ENCODE measurements at regions not wholly inside any gene's neighbourhood (a gene's known extent, or its start where the extent isn't known, plus 50 kb on each side); places are given as distances from the start of the nearest gene placed in this dataset.
"Not testable (repeated sequence)": the region's sequence is repeated elsewhere in the genome, so short reads cannot be mapped to it uniquely, and the experiment has no call there.

- Mint-ChIP-seq H3K9me3 (no peaks in the 10 kb centered on the region), H3K36me3 (ENCODE audit: low read depth) (no peaks in the 10 kb centered on the region), H3K27me3 (ENCODE audit: low read depth) (no peaks in the 10 kb centered on the region), H3K27ac (no peak overlapping the region), H3K4me1 (ENCODE audit: low read depth) (peaks cover 2% of the 10 kb centered on the region), H3K4me3 (no peak overlapping the region)
- DNase-seq (ENCODE audit: low spot score) = no peak
Measured at GRCh38 chr10:63799521-63800300, 278.5 kb downstream of the REEP3 start.

- Mint-ChIP-seq H3K4me3 (no peak overlapping the region), H3K36me3 (ENCODE audit: low read depth) (no peaks in the 10 kb centered on the region), H3K9me3 (no peaks in the 10 kb centered on the region), H3K27me3 (ENCODE audit: low read depth) (no peaks in the 10 kb centered on the region), H3K27ac (no peak overlapping the region), H3K4me1 (ENCODE audit: low read depth) (peaks cover 2% of the 10 kb centered on the region)
- DNase-seq (ENCODE audit: low spot score) = no peak
Measured at GRCh38 chr10:63801166-63801565, 280.0 kb downstream of the REEP3 start.

- Mint-ChIP-seq H3K4me1 (ENCODE audit: low read depth) (no peaks in the 10 kb centered on the region), H3K4me3 (no peak overlapping the region), H3K27ac (no peak overlapping the region), H3K36me3 (ENCODE audit: low read depth) (no peaks in the 10 kb centered on the region), H3K27me3 (ENCODE audit: low read depth) (no peaks in the 10 kb centered on the region), H3K9me3 (no peaks in the 10 kb centered on the region)
- no peak for DNase-seq (ENCODE audit: low spot score)
Measured at GRCh38 chr10:63806330-63806729, 285.1 kb downstream of the REEP3 start.

GRCh38 chr10:63812501-63812900 lies 291.3 kb downstream of the REEP3 start:
- H3K27ac Mint-ChIP-seq = no peak overlapping the region
- H3K9me3 Mint-ChIP-seq = no peaks in the 10 kb centered on the region
- no peaks in the 10 kb centered on the region for H3K4me1 Mint-ChIP-seq (ENCODE audit: low read depth)
- no peaks in the 10 kb centered on the region for H3K36me3 Mint-ChIP-seq (ENCODE audit: low read depth)
- H3K4me3 Mint-ChIP-seq = no peak overlapping the region
- H3K27me3 Mint-ChIP-seq (ENCODE audit: low read depth) = peaks cover under 1% of the 10 kb centered on the region
- no peak for DNase-seq (ENCODE audit: low spot score)

GRCh38 chr10:63819753-63820329 lies 298.6 kb downstream of the REEP3 start:
- DNase-seq (ENCODE audit: low spot score) = no peak
- no peaks in the 10 kb centered on the region for H3K9me3 Mint-ChIP-seq
- peaks cover 6% of the 10 kb centered on the region for H3K27me3 Mint-ChIP-seq (ENCODE audit: low read depth)
- no peak overlapping the region for H3K27ac Mint-ChIP-seq
- no peaks in the 10 kb centered on the region for H3K36me3 Mint-ChIP-seq (ENCODE audit: low read depth)
- H3K4me3 Mint-ChIP-seq = no peak overlapping the region
- peaks cover 3% of the 10 kb centered on the region for H3K4me1 Mint-ChIP-seq (ENCODE audit: low read depth)

- Mint-ChIP-seq H3K27me3 (ENCODE audit: low read depth) (peaks cover 5% of the 10 kb centered on the region), H3K4me3 (no peak overlapping the region), H3K36me3 (ENCODE audit: low read depth) (no peaks in the 10 kb centered on the region), H3K9me3 (no peaks in the 10 kb centered on the region), H3K27ac (no peak overlapping the region), H3K4me1 (ENCODE audit: low read depth) (peaks cover 3% of the 10 kb centered on the region)
- DNase-seq (ENCODE audit: low spot score) = no peak
Measured at GRCh38 chr10:63822496-63822895, 301.3 kb downstream of the REEP3 start.

- H3K27me3 Mint-ChIP-seq (ENCODE audit: low read depth) = peaks cover 2% of the 10 kb centered on the region
- no peaks in the 10 kb centered on the region for H3K9me3 Mint-ChIP-seq
- no peak for DNase-seq (ENCODE audit: low spot score)
- H3K36me3 Mint-ChIP-seq (ENCODE audit: low read depth) = no peaks in the 10 kb centered on the region
- no peaks in the 10 kb centered on the region for H3K4me1 Mint-ChIP-seq (ENCODE audit: low read depth)
- no peak overlapping the region for H3K27ac Mint-ChIP-seq
- no peak overlapping the region for H3K4me3 Mint-ChIP-seq
Measured at GRCh38 chr10:63825111-63825510, 303.9 kb downstream of the REEP3 start.

- peaks cover 2% of the 10 kb centered on the region for H3K27me3 Mint-ChIP-seq (ENCODE audit: low read depth)
- no peaks in the 10 kb centered on the region for H3K9me3 Mint-ChIP-seq
- DNase-seq (ENCODE audit: low spot score) = no peak
- H3K36me3 Mint-ChIP-seq (ENCODE audit: low read depth) = no peaks in the 10 kb centered on the region
- no peaks in the 10 kb centered on the region for H3K4me1 Mint-ChIP-seq (ENCODE audit: low read depth)
- H3K4me3 Mint-ChIP-seq = no peak overlapping the region
- no peak overlapping the region for H3K27ac Mint-ChIP-seq
Measured at GRCh38 chr10:63825766-63826165, 304.6 kb downstream of the REEP3 start.

GRCh38 chr10:63827018-63827417 lies 305.8 kb downstream of the REEP3 start:
- not testable (repeated sequence) for H3K27me3 Mint-ChIP-seq (ENCODE audit: low read depth); H3K9me3 Mint-ChIP-seq; H3K4me3 Mint-ChIP-seq; DNase-seq (ENCODE audit: low spot score); H3K4me1 Mint-ChIP-seq (ENCODE audit: low read depth); H3K36me3 Mint-ChIP-seq (ENCODE audit: low read depth); H3K27ac Mint-ChIP-seq

GRCh38 chr10:63829020-63829419 lies 307.8 kb downstream of the REEP3 start:
- Mint-ChIP-seq H3K9me3 (no peaks in the 10 kb centered on the region), H3K4me1 (ENCODE audit: low read depth) (no peaks in the 10 kb centered on the region), H3K27ac (no peak overlapping the region), H3K27me3 (ENCODE audit: low read depth) (no peaks in the 10 kb centered on the region), H3K4me3 (no peak overlapping the region), H3K36me3 (ENCODE audit: low read depth) (no peaks in the 10 kb centered on the region)
- DNase-seq (ENCODE audit: low spot score) = no peak

GRCh38 chr10:63829573-63830149 lies 308.5 kb downstream of the REEP3 start:
- Mint-ChIP-seq H3K4me1 (ENCODE audit: low read depth) (no peaks in the 10 kb centered on the region), H3K4me3 (no peak overlapping the region), H3K9me3 (no peaks in the 10 kb centered on the region), H3K27ac (no peak overlapping the region), H3K27me3 (ENCODE audit: low read depth) (no peaks in the 10 kb centered on the region), H3K36me3 (ENCODE audit: low read depth) (no peaks in the 10 kb centered on the region)
- DNase-seq (ENCODE audit: low spot score) = no peak

- no peaks in the 10 kb centered on the region for H3K36me3 Mint-ChIP-seq (ENCODE audit: low read depth)
- H3K27me3 Mint-ChIP-seq (ENCODE audit: low read depth) = no peaks in the 10 kb centered on the region
- no peaks in the 10 kb centered on the region for H3K9me3 Mint-ChIP-seq
- no peak overlapping the region for H3K4me3 Mint-ChIP-seq
- DNase-seq (ENCODE audit: low spot score) = no peak
- no peak overlapping the region for H3K27ac Mint-ChIP-seq
- H3K4me1 Mint-ChIP-seq (ENCODE audit: low read depth) = no peaks in the 10 kb centered on the region
Measured at GRCh38 chr10:63832686-63833085, 311.5 kb downstream of the REEP3 start.

GRCh38 chr10:63833411-63834060 lies 312.3 kb downstream of the REEP3 start:
- Mint-ChIP-seq H3K27me3 (ENCODE audit: low read depth) (no peaks in the 10 kb centered on the region), H3K4me3 (no peak overlapping the region)

More at GRCh38 chr10:63833411-63834060, 312.3 kb downstream of the REEP3 start:
- Mint-ChIP-seq H3K4me1 (ENCODE audit: low read depth) (no peaks in the 10 kb centered on the region), H3K27ac (no peak overlapping the region), H3K9me3 (no peaks in the 10 kb centered on the region), H3K36me3 (ENCODE audit: low read depth) (no peaks in the 10 kb centered on the region)
- DNase-seq (ENCODE audit: low spot score) = no peak

Measured in T-helper 2 cell treated with Interferon-gamma antibody and Interleukin-4, amounts not matched to agents 5 μg/mL and 100 μg/mL, for 36 hours (primary cell).